NOMO-1 (cell line): ENCODE measurements at regions not wholly inside any gene's neighbourhood (a gene's known extent, or its start where the extent isn't known, plus 50 kb on each side); places are given as distances from the start of the nearest gene placed in this dataset.

Experiments used
- DNase-seq, 2 experiments: peaks; one replicate each; lab custom pipeline; 2025; ENCODE audit not compliant: unreplicated experiment in 2 of 2; lab: John Stamatoyannopoulos, UW

- DNase-seq = no peak
Measured at GRCh38 chr12:113625499-113625898, 153.8 kb upstream of the LHX5 start.

GRCh38 chr12:113622410-113622809 is 150.7 kb upstream of the LHX5 start:
- no peak for DNase-seq

- no peak for DNase-seq
Measured at GRCh38 chr12:113620437-113620976, 148.8 kb upstream of the LHX5 start.

GRCh38 chr12:113619202-113619601 is 147.5 kb upstream of the LHX5 start:
- no peak for DNase-seq

- DNase-seq = no peak
Measured at GRCh38 chr12:113613414-113613813, 141.7 kb upstream of the LHX5 start.

GRCh38 chr12:113612793-113613192 is 141.1 kb upstream of the LHX5 start:
- no peak for DNase-seq

- no peak for DNase-seq
Measured at GRCh38 chr12:113612076-113612728, 140.5 kb upstream of the LHX5 start.

GRCh38 chr12:113611652-113612051 is 140.0 kb upstream of the LHX5 start:
- DNase-seq = no peak

- no peak for DNase-seq
Measured at GRCh38 chr12:113610698-113611097, 139.0 kb upstream of the LHX5 start.

GRCh38 chr12:113609692-113610469 is 138.2 kb upstream of the LHX5 start:
- DNase-seq = no peak

- no peak for DNase-seq
Measured at GRCh38 chr12:113604666-113605065, 133.0 kb upstream of the LHX5 start.

- no peak for DNase-seq
Measured at GRCh38 chr12:113601656-113602263, 130.1 kb upstream of the LHX5 start.

- no peak for DNase-seq
Measured at GRCh38 chr12:113598815-113599406, 127.2 kb upstream of the LHX5 start.

GRCh38 chr12:113594967-113595366 is 123.3 kb upstream of the LHX5 start:
- DNase-seq = no peak

- DNase-seq = peak; percentile 66 to 74
Measured at GRCh38 chr12:113591480-113591974, 119.9 kb upstream of the LHX5 start.

GRCh38 chr12:113589437-113589836 is 117.8 kb upstream of the LHX5 start:
- DNase-seq = no peak

- no peak for DNase-seq
Measured at GRCh38 chr12:113587720-113588119, 116.0 kb upstream of the LHX5 start.

- DNase-seq = no peak
Measured at GRCh38 chr12:113586461-113586860, 114.8 kb upstream of the LHX5 start.

- no peak for DNase-seq
Measured at GRCh38 chr12:113582521-113583218, 111.0 kb upstream of the LHX5 start.

GRCh38 chr12:113581342-113581741 is 109.7 kb upstream of the LHX5 start:
- no peak for DNase-seq
